ENCODE measurements at regions not wholly inside any gene's neighbourhood (a gene's known extent, or its start where the extent isn't known, plus 50 kb on each side); places are given as distances from the start of the nearest gene placed in this dataset.

DNA sequence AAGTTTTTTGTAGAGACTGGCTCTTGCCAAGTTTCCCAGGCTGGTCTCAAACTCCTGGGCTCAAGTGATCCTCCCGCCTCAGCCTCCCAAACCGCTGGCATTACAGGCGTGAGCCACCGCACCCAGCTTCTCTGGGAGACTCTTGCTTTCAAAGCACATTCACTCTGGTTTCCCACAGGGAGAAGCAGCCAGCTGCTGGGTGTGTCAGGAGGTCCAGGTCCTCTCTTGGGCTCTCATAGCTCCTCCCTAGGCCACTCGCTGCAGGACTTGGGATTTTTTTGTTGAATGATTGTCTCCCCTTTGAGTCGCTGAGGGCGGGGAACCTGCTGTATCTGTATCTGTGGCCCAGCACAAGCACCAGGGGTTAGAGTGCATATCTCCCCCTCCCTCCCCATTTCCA is 68.4 kb upstream of the RAPGEF1 start:
- no peaks in the 10 kb centered on the region for H3K36me3 Mint-ChIP-seq
- TF ChIP-seq IRF2 (CRISPR knock-in tag; IDR thresholded peaks at IDR 0.05; ENCODE audit: borderline replicate concordance, low read depth) (no peak), PRDM15 (CRISPR knock-in tag; IDR thresholded peaks at IDR 0.05) (no peak), TCF7 (CRISPR knock-in tag; IDR thresholded peaks at IDR 0.05; ENCODE audit: low read depth) (no peak), ZBTB43 (CRISPR knock-in tag; IDR thresholded peaks at IDR 0.05) (no peak), CBFB (CRISPR knock-in tag; IDR thresholded peaks at IDR 0.05; ENCODE audit: low read depth) (no peak)
- H3K27ac Mint-ChIP-seq: no peak overlapping the region
- H3K9me3 Mint-ChIP-seq: no peaks in the 10 kb centered on the region
- no peak for ATAC-seq
- POLR2A ChIA-PET: interaction anchor here (1.0 kb wide), 1 partner anchor 193 kb away, joined by 3 read pairs; no protein-coding TSS in a partner anchor
- no peak for DNase-seq (ENCODE audit: low spot score)
- H3K27me3 Mint-ChIP-seq (ENCODE audit: low read depth): no peaks in the 10 kb centered on the region; the same call in 1 of the 2 replicates
- H3K4me3 Mint-ChIP-seq: peak overlapping the region; percentile 75; the same call in 1 of the 2 replicates
- peaks cover 52% of the 10 kb centered on the region for H3K4me1 Mint-ChIP-seq
- CTCF ChIA-PET: interaction anchor here (0.6 to 2.0 kb wide), 10 partner anchors 8 to 451 kb away, joined by 3 to 11 read pairs (median 6); no protein-coding TSS in a partner anchor

DNA sequence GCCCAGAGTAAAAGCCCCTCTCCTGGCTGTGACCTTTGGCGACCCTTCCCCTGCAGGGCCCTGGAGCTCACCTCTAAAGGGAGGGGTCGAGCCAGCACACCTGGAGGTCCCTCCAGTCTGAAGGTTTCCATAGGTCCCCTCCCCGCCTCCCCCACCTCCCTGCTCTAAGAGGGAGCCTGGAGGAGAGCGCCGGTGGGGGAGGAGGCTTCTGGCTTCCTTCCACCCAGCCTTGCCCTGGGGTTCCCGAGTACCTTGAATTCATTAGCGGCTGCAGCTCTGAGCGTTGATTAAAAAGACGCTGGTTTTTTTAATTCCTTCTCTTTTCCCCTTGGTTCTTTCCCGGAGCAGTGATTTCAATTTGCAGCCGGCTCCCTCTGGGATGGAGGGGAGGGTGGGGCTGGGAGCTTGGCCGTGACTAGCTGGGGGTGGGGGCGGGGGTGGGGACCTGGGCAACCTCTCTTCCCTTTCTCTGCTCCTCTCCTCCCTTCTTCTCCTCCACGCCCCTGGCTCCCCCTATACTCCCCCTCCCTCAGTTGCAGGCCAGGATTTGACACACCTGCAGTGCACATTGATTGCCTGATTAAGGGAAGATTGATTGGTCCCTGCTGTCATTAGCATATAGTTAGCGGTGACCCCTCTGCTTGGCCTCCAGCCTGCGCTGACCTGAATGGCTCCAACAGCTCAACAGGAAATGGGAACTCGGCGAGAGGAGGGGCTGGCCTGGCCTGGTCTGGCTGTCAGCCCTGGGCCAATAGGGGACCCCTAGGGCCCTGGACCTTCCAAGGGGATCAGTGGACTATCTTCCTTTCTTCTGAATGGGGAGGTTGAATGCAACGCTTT is 67.5 kb upstream of the RAPGEF1 start:
- POLR2A ChIA-PET: interaction anchor here (1.0 kb wide), 1 partner anchor 194 kb away, joined by 3 read pairs; no protein-coding TSS in a partner anchor
- H3K27ac Mint-ChIP-seq: peak overlapping the region; percentile 84
- TF ChIP-seq ZBTB21 (CRISPR knock-in tag; IDR thresholded peaks at IDR 0.05; ENCODE audit: borderline replicate concordance): 0 out of 2 replicates have a peak, but pooled peaks have one; percentile 32
- TF ChIP-seq GABPB1 (CRISPR knock-in tag; IDR thresholded peaks at IDR 0.05): no peak
- no peak for TF ChIP-seq CBFB (CRISPR knock-in tag; IDR thresholded peaks at IDR 0.05; ENCODE audit: low read depth)
- no peak for TF ChIP-seq ETV6 (CRISPR knock-in tag; IDR thresholded peaks at IDR 0.05)
- no peak for TF ChIP-seq E2F1 (CRISPR knock-in tag; IDR thresholded peaks at IDR 0.05)
- 0 out of 2 replicates have a peak, but pooled peaks have one; percentile 36 for TF ChIP-seq MAX (CRISPR knock-in tag; IDR thresholded peaks at IDR 0.05)
- ATAC-seq (peak; percentile 91), DNase-seq (ENCODE audit: low spot score) (peak; percentile 73)
- H3K9me3 Mint-ChIP-seq: no peaks in the 10 kb centered on the region
- no peaks in the 10 kb centered on the region for H3K27me3 Mint-ChIP-seq (ENCODE audit: low read depth)
- CTCF ChIA-PET: interaction anchor here (0.6 to 2.0 kb wide), 17 partner anchors 9 to 707 kb away, joined by 3 to 11 read pairs (median 5); no protein-coding TSS in a partner anchor
- peak overlapping the region; percentile 75 for H3K4me3 Mint-ChIP-seq
- no peaks in the 10 kb centered on the region for H3K36me3 Mint-ChIP-seq
- H3K4me1 Mint-ChIP-seq: peaks cover 52% of the 10 kb centered on the region

DNA sequence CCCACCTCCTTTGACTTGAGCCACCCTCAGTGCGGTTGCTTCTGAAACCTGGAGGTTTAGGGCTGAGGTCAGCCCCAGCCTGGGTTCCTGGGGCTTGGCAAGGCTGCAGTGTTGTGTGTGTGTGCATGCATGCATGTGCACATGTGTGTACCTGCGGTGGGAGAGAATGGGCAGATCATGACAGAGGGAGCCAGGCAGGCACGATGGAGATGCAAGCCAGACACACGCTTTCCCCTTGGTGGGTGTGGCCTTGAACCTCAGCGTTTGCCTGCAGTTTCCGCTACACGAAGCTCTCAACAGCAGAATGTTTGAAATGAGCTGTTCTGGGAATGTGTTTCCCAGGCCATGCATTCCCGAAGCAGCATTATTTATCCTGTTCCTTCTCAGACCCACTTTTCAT is 65.9 kb upstream of the RAPGEF1 start:
- Mint-ChIP-seq H3K9me3 (no peaks in the 10 kb centered on the region), H3K4me1 (peaks cover 50% of the 10 kb centered on the region), H3K27ac (no peak overlapping the region), H3K4me3 (no peak overlapping the region), H3K27me3 (ENCODE audit: low read depth) (no peaks in the 10 kb centered on the region), H3K36me3 (no peaks in the 10 kb centered on the region)
- ATAC-seq: no peak
- POLR2A ChIA-PET: no interaction called here
- no peak for DNase-seq (ENCODE audit: low spot score)
- CTCF ChIA-PET: interaction anchor here (0.8 kb wide), 1 partner anchor 431 kb away, joined by 4 read pairs; no protein-coding TSS in a partner anchor
- TF ChIP-seq OVOL2 (CRISPR knock-in tag; IDR thresholded peaks at IDR 0.05; ENCODE audit: borderline replicate concordance): no peak
- no peak for TF ChIP-seq EMX1 (CRISPR knock-in tag; IDR thresholded peaks at IDR 0.05)
- no peak for TF ChIP-seq TEAD1 (CRISPR knock-in tag; IDR thresholded peaks at IDR 0.05)
- TF ChIP-seq, protein P1, sequence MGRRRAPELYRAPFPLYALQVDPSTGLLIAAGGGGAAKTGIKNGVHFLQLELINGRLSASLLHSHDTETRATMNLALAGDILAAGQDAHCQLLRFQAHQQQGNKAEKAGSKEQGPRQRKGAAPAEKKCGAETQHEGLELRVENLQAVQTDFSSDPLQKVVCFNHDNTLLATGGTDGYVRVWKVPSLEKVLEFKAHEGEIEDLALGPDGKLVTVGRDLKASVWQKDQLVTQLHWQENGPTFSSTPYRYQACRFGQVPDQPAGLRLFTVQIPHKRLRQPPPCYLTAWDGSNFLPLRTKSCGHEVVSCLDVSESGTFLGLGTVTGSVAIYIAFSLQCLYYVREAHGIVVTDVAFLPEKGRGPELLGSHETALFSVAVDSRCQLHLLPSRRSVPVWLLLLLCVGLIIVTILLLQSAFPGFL (CRISPR knock-in tag; IDR thresholded peaks at IDR 0.05; ENCODE audit: borderline replicate concordance): no peak
- TF ChIP-seq TEAD4 (CRISPR knock-in tag; IDR thresholded peaks at IDR 0.05): no peak
- no peak for TF ChIP-seq CTCF (IDR thresholded peaks at IDR 0.05)

Measured in WTC11 (cell line).